GM23248 (cell line): ENCODE measurements at regions not wholly inside any gene's neighbourhood (a gene's known extent, or its start where the extent isn't known, plus 50 kb on each side); places are given as distances from the start of the nearest gene placed in this dataset.

Source experiments
- DNase-seq: peaks from one replicate; pipeline ENCODE4 v3.0.0-alpha.2; 2015
- H2AFZ ChIP-seq: fragments of 200-600 bp; sonication (generic); 2 replicates; pipeline ENCODE4 v1.6.1; 2016; ENCODE audit warnings: antibody characterized with exemption
- H3F3A ChIP-seq: fragments of 200-600 bp; sonication (generic); 2 replicates; pipeline ENCODE4 v1.6.1; 2016; ENCODE audit warnings: mild to moderate bottlenecking, antibody characterized with exemption, mixed run types; ENCODE audit not compliant: insufficient read depth
- H3K27ac ChIP-seq: fragments of 200-600 bp; sonication (generic); 2 replicates; pipeline ENCODE4 v1.5.1; 2016; ENCODE audit warnings: mild to moderate bottlenecking
- H3K27me3 ChIP-seq: fragments of 200-600 bp; sonication (generic); replicated peaks from 2 replicates; pipeline ENCODE4 v1.6.1; 2016; ENCODE audit warnings: mild to moderate bottlenecking; ENCODE audit not compliant: insufficient read depth
- H3K36me3 ChIP-seq: fragments of 200-600 bp; sonication (generic); 2 replicates; pipeline ENCODE4 v1.6.1; 2016; ENCODE audit warnings: low read depth, mild to moderate bottlenecking
- H3K4me1 ChIP-seq: fragments of 200-600 bp; sonication (generic); 2 replicates; pipeline ENCODE4 v1.6.1; 2016; ENCODE audit warnings: mild to moderate bottlenecking; ENCODE audit not compliant: insufficient read depth
- H3K4me2 ChIP-seq: fragments of 200-600 bp; sonication (generic); one replicate; pipeline ENCODE4 v1.6.1; 2016; ENCODE audit warnings: mild to moderate bottlenecking; ENCODE audit not compliant: unreplicated experiment
- H3K4me3 ChIP-seq: fragments of 200-600 bp; sonication (generic); 2 replicates; pipeline ENCODE4 v1.5.1; 2016; ENCODE audit warnings: mild to moderate bottlenecking
- H3K79me2 ChIP-seq: fragments of 200-600 bp; sonication (generic); 2 replicates; pipeline ENCODE4 v1.6.1; 2016; ENCODE audit warnings: mild to moderate bottlenecking; ENCODE audit not compliant: insufficient read depth
- H3K9ac ChIP-seq: fragments of 200-600 bp; sonication (generic); 2 replicates; pipeline ENCODE4 v1.6.1; 2016; ENCODE audit warnings: mild to moderate bottlenecking
- H3K9me2 ChIP-seq: fragments of 200-600 bp; sonication (generic); 2 replicates; pipeline ENCODE4 v1.6.1; 2016; ENCODE audit warnings: mixed run types, mild to moderate bottlenecking, moderate library complexity; ENCODE audit not compliant: insufficient read depth
- H3K9me3 ChIP-seq: fragments of 200-600 bp; sonication (generic); one replicate; pipeline ENCODE4 v1.6.1; 2017; ENCODE audit warnings: low read depth
- H4K20me1 ChIP-seq: fragments of 200-600 bp; sonication (generic); 2 replicates; pipeline ENCODE4 v1.6.0; 2016; ENCODE audit not compliant: insufficient read depth
- EZH2 ChIP-seq: fragments of 200-600 bp; sonication (generic); IDR thresholded peaks from 2 replicates; pipeline ENCODE4 v1.6.1; 2018; ENCODE audit warnings: antibody characterized with exemption, mild to moderate bottlenecking; ENCODE audit not compliant: insufficient read depth, poor library complexity, severe bottlenecking
- EZH2phosphoT487 ChIP-seq: fragments of 200-600 bp; sonication (generic); IDR thresholded peaks from 2 replicates; pipeline ENCODE4 v1.6.1; 2018; ENCODE audit warnings: antibody characterized with exemption, moderate library complexity, mild to moderate bottlenecking, low read depth; ENCODE audit not compliant: insufficient read depth
- WGBS, 2 experiments: methylation state at CpG; one replicate each; pipeline ENCODE4 v1.1.6; 2015 to 2017; ENCODE audit warnings: low lambda C conversion rate in 2 of 2, low coverage in 1 of 2; ENCODE audit errors: missing lambda C conversion rate in 2 of 2; 5-methylcytosine and 5-hydroxymethylcytosine counted together
- in situ Hi-C: fragments of 300-500 bp; cut with MboI; formaldehyde crosslinking; loops from 2 replicates; pipeline ENCODE4 v1.15.0; 2020

- Histone ChIP-seq H2AFZ (no peak overlapping the region), H3K27ac (no peak overlapping the region), H3F3A (peaks cover 27% of the 10 kb centered on the region), H3K4me3 (no peak overlapping the region), H3K9me3 (no peaks in the 10 kb centered on the region), H3K9ac (no peak overlapping the region), H3K4me1 (peaks cover 43% of the 10 kb centered on the region), H3K36me3 (no peaks in the 10 kb centered on the region), H3K9me2 (no peaks in the 10 kb centered on the region), H4K20me1 (no peaks in the 10 kb centered on the region), H3K27me3 (no peaks in the 10 kb centered on the region), H3K79me2 (peaks cover 94% of the 10 kb centered on the region), H3K4me2 (no peak overlapping the region)
- in situ Hi-C loops = no loop called here
- WGBS, 2 experiments = 69 to 73% methylated on average over 4 of the region's 4 CpGs
- no peak for DNase-seq
- no peak for TF ChIP-seq EZH2
- no peak for TF ChIP-seq EZH2phosphoT487
These were observed 196.7 kb downstream of the CYB561 start for GRCh38 chr17:63249256-63250004.

- H3K9me2 ChIP-seq = no peaks in the 10 kb centered on the region
- H3K27ac ChIP-seq = no peak overlapping the region
- H3K4me1 ChIP-seq = peaks cover 43% of the 10 kb centered on the region
- no peak for TF ChIP-seq EZH2phosphoT487
- no peak for TF ChIP-seq EZH2
- no peak overlapping the region for H3K9ac ChIP-seq
- no peaks in the 10 kb centered on the region for H4K20me1 ChIP-seq
- H3K4me3 ChIP-seq = 0 out of 2 replicates have a peak overlapping the region, but pooled peaks have one; percentile 0
- peaks cover 27% of the 10 kb centered on the region for H3F3A ChIP-seq
- H3K27me3 ChIP-seq = no peaks in the 10 kb centered on the region
- no peaks in the 10 kb centered on the region for H3K9me3 ChIP-seq
- peak; percentile 62 for DNase-seq
- H3K36me3 ChIP-seq = no peaks in the 10 kb centered on the region
- in situ Hi-C loops = no loop called here
- no peak overlapping the region for H2AFZ ChIP-seq
- H3K79me2 ChIP-seq = peaks cover 93% of the 10 kb centered on the region
- WGBS, 2 experiments = 14 to 16% methylated on average over 3 of the region's 3 CpGs
- H3K4me2 ChIP-seq = peak overlapping the region; percentile 52
These were observed 195.3 kb downstream of the CYB561 start for GRCh38 chr17:63250830-63251229.

GRCh38 chr17:63258785-63259184 is 187.3 kb downstream of the CYB561 start:
- Histone ChIP-seq H4K20me1 (no peaks in the 10 kb centered on the region), H3K36me3 (no peaks in the 10 kb centered on the region; the same call in 1 of the 2 replicates), H3K27me3 (no peaks in the 10 kb centered on the region), H3K9me2 (no peaks in the 10 kb centered on the region), H3K4me3 (no peak overlapping the region), H3K4me2 (no peak overlapping the region), H3K9me3 (no peaks in the 10 kb centered on the region), H3K4me1 (no peaks in the 10 kb centered on the region), H3K79me2 (peaks cover 99% of the 10 kb centered on the region), H3K9ac (no peak overlapping the region), H3F3A (no peaks in the 10 kb centered on the region), H2AFZ (no peak overlapping the region), H3K27ac (no peak overlapping the region)
- DNase-seq = no peak
- in situ Hi-C loops = no loop called here
- TF ChIP-seq EZH2 (no peak), EZH2phosphoT487 (no peak)
- 98% methylated on average over 3 of the region's 3 CpGs for WGBS, 2 experiments

GRCh38 chr17:63262751-63263476 is 183.2 kb downstream of the CYB561 start:
- no peaks in the 10 kb centered on the region for H3K27me3 ChIP-seq
- peaks cover 92% of the 10 kb centered on the region for H3K79me2 ChIP-seq
- H3K9me3 ChIP-seq = no peaks in the 10 kb centered on the region
- no peaks in the 10 kb centered on the region for H4K20me1 ChIP-seq
- H3K36me3 ChIP-seq = 0 out of 2 replicates have a peak, but pooled peaks cover 7% of the 10 kb centered on the region
- DNase-seq = no peak
- H3K4me1 ChIP-seq = no peaks in the 10 kb centered on the region
- TF ChIP-seq EZH2phosphoT487 (no peak), EZH2 (no peak)
- no peak overlapping the region for H3K4me2 ChIP-seq
- H3K9me2 ChIP-seq = no peaks in the 10 kb centered on the region
- H3K4me3 ChIP-seq = no peak overlapping the region
- H2AFZ ChIP-seq = no peak overlapping the region
- no peak overlapping the region for H3K9ac ChIP-seq
- in situ Hi-C loops = no loop called here
- WGBS, 2 experiments = 89 to 92% methylated on average over 5 of the region's 5 CpGs
- H3K27ac ChIP-seq = no peak overlapping the region
- 0 out of 2 replicates have a peak, but pooled peaks cover 5% of the 10 kb centered on the region for H3F3A ChIP-seq
